ENCODE measurements at regions not wholly inside any gene's neighbourhood (a gene's known extent, or its start where the extent isn't known, plus 50 kb on each side); places are given as distances from the start of the nearest gene placed in this dataset.

GRCh38 chr4:100022792-100023222 lies 72.7 kb upstream of the H2AZ1 start:
- POLR2A ChIA-PET, result no interaction called here
- intact Hi-C loops (cut with DNase I, micrococcal nuclease), result no loop called here
- Histone ChIP-seq H3K36me3 (ENCODE audit: insufficient read depth, low read length) (no peaks in the 10 kb centered on the region), H3K4me1 (ENCODE audit: insufficient read depth, low read length) (no peaks in the 10 kb centered on the region), H3K4me3 (ENCODE audit: low read length) (no peak overlapping the region), H3K27ac (ENCODE audit: low read depth in 1 of 2, low read length in 2 of 2) (no peak overlapping the region), H3K27me3 (ENCODE audit: control insufficient read depth in 1 of 2, insufficient read depth in 2 of 2, low read length in 2 of 2) (peaks cover 0 to 3% of the 10 kb centered on the region in 2 experiments), H3K9me3 (ENCODE audit: control insufficient read depth in 1 of 2, insufficient read depth in 1 of 2, low read length in 2 of 2) (no peaks in the 10 kb centered on the region)
- CTCF ChIA-PET, result no interaction called here
- no peak for TF ChIP-seq CTCF (IDR thresholded peaks at IDR 0.05)
- Mint-ChIP-seq H3K4me1 (ENCODE audit: low read depth) (no peaks in the 10 kb centered on the region), H3K27ac (no peak overlapping the region), H3K27me3 (peaks cover 37% of the 10 kb centered on the region), H3K4me3 (no peak overlapping the region), H3K9me3 (no peaks in the 10 kb centered on the region), H3K36me3 (ENCODE audit: low read depth) (no peaks in the 10 kb centered on the region)
- no peak for ATAC-seq (ENCODE audit: poor library complexity)
- no peak for DNase-seq

- peaks cover 0 to 3% of the 10 kb centered on the region in 2 experiments for H3K27me3 ChIP-seq (ENCODE audit: control insufficient read depth in 1 of 2, insufficient read depth in 2 of 2, low read length in 2 of 2)
- no peak overlapping the region for H3K27ac ChIP-seq (ENCODE audit: low read depth in 1 of 2, low read length in 2 of 2)
- Mint-ChIP-seq H3K9me3 (no peaks in the 10 kb centered on the region), H3K27me3 (peaks cover 32% of the 10 kb centered on the region), H3K4me3 (no peak overlapping the region), H3K4me1 (ENCODE audit: low read depth) (no peaks in the 10 kb centered on the region), H3K36me3 (ENCODE audit: low read depth) (no peaks in the 10 kb centered on the region), H3K27ac (no peak overlapping the region)
- POLR2A ChIA-PET, result no interaction called here
- no peaks in the 10 kb centered on the region for H3K4me1 ChIP-seq (ENCODE audit: insufficient read depth, low read length)
- CTCF ChIA-PET, result no interaction called here
- DNase-seq (no peak), ATAC-seq (ENCODE audit: poor library complexity) (no peak)
- TF ChIP-seq CTCF (IDR thresholded peaks at IDR 0.05), result no peak
- H3K9me3 ChIP-seq (ENCODE audit: control insufficient read depth in 1 of 2, insufficient read depth in 1 of 2, low read length in 2 of 2), result no peaks in the 10 kb centered on the region
- intact Hi-C loops (cut with DNase I, micrococcal nuclease), result no loop called here
- no peaks in the 10 kb centered on the region for H3K36me3 ChIP-seq (ENCODE audit: insufficient read depth, low read length)
- no peak overlapping the region for H3K4me3 ChIP-seq (ENCODE audit: low read length)
These were observed 69.7 kb upstream of the H2AZ1 start for GRCh38 chr4:100019821-100020220.

- Histone ChIP-seq H3K4me3 (ENCODE audit: low read length) (no peak overlapping the region), H3K9me3 (ENCODE audit: control insufficient read depth in 1 of 2, insufficient read depth in 1 of 2, low read length in 2 of 2) (no peaks in the 10 kb centered on the region), H3K36me3 (ENCODE audit: insufficient read depth, low read length) (no peaks in the 10 kb centered on the region), H3K4me1 (ENCODE audit: insufficient read depth, low read length) (no peaks in the 10 kb centered on the region), H3K27ac (ENCODE audit: low read depth in 1 of 2, low read length in 2 of 2) (no peak overlapping the region), H3K27me3 (ENCODE audit: control insufficient read depth in 1 of 2, insufficient read depth in 2 of 2, low read length in 2 of 2) (peaks cover 0 to 3% of the 10 kb centered on the region in 2 experiments)
- Mint-ChIP-seq H3K27me3 (peaks cover 17% of the 10 kb centered on the region), H3K4me3 (no peak overlapping the region), H3K4me1 (ENCODE audit: low read depth) (no peaks in the 10 kb centered on the region), H3K27ac (no peak overlapping the region), H3K9me3 (no peaks in the 10 kb centered on the region), H3K36me3 (ENCODE audit: low read depth) (no peaks in the 10 kb centered on the region)
- DNase-seq (no peak), ATAC-seq (ENCODE audit: poor library complexity) (no peak)
- ChIA-PET POLR2A (interaction anchor here (0.6 to 0.7 kb wide), 2 partner anchors 70 to 381 kb away, joined by 3 read pairs; no protein-coding TSS in a partner anchor), CTCF (no interaction called here)
- intact Hi-C loops (cut with DNase I, micrococcal nuclease), result no loop called here
- TF ChIP-seq CTCF (IDR thresholded peaks at IDR 0.05), result no peak
These were observed 67.7 kb upstream of the H2AZ1 start for GRCh38 chr4:100017637-100018310.
